Stomach (tissue), 8 donors: ENCODE measurements at regions not wholly inside any gene's neighbourhood (a gene's known extent, or its start where the extent isn't known, plus 50 kb on each side); places are given as distances from the start of the nearest gene placed in this dataset.

Experiments used
- DNase-seq, 2 donors: peaks; one replicate each; pipeline versions ENCODE4 v3.0.0 to v3.0.0-alpha.2; 2013 to 2019
- H3K27ac ChIP-seq, 5 donors: fragments of 200-600 bp in 4 of 5; sonication (generic) in 4 of 5; one replicate each; pipeline ENCODE4 v1.5.1; 2013 to 2019; ENCODE audit warnings: mild to moderate bottlenecking in 1 of 5, moderate library complexity in 1 of 5
- H3K27me3 ChIP-seq, 3 donors: fragments of 200-600 bp; sonication (generic); one replicate each; pipeline ENCODE4 v1.5.1; 2017 to 2019; ENCODE audit warnings: mixed run types in 1 of 3
- H3K36me3 ChIP-seq, 4 donors: fragments of 200-600 bp; sonication (generic); 1 replicate in 3 of 4; 2 replicates in 1 of 4; pipeline ENCODE4 v1.5.1; 2016 to 2019
- H3K4me1 ChIP-seq, 4 donors: fragments of 200-600 bp; sonication (generic); one replicate each; pipeline ENCODE4 v1.5.1; 2016 to 2019
- H3K4me3 ChIP-seq, 4 donors: fragments of 200-600 bp; sonication (generic) in 3 of 4; one replicate each; pipeline ENCODE4 v1.5.1; 2016 to 2019; ENCODE audit warnings: mild to moderate bottlenecking in 1 of 4
- H3K9me3 ChIP-seq, 4 donors: fragments of 200-600 bp; sonication (generic); one replicate each; pipeline ENCODE4 v1.5.1; 2016 to 2019
- EP300 ChIP-seq: sonication (generic); formaldehyde crosslinking; IDR thresholded peaks from one replicate; pipeline ENCODE4 v1.6.1; 2017; ENCODE audit warnings: antibody characterized with exemption
- POLR2A ChIP-seq, 4 donors: fragments of 450-650 bp; IDR thresholded peaks; one replicate each; pipeline ENCODE4 v1.6.1; 2016; ENCODE audit warnings: antibody characterized with exemption in 4 of 4, control low read depth in 2 of 4, mild to moderate bottlenecking in 1 of 4, moderate library complexity in 1 of 4
- POLR2AphosphoS5 ChIP-seq, 3 donors: sonication (generic); formaldehyde crosslinking; IDR thresholded peaks; one replicate each; pipeline ENCODE4 v1.6.1; 2016; ENCODE audit warnings: antibody characterized with exemption in 3 of 3
- WGBS, 5 donors: extraction: QIAGEN DNeasy Blood & Tissue Kit in 3 of 5; methylation state at CpG; one replicate each; pipeline versions ENCODE4 v1.1.5 to v1.1.7; 2013 to 2018; 5-methylcytosine and 5-hydroxymethylcytosine counted together
- intact Hi-C: fragments of 100-400 bp; cut with DNase I; formaldehyde crosslinking; loops from one replicate; pipeline ENCODE4 v1.15.1; 2023; ENCODE audit warnings: low total_unique reads
- TF ChIP-seq, protein P1 (sequence below), 7 experiments: fragments of 450-650 bp in 4 of 7; fragments of 200-600 bp in 3 of 7; sonication (generic) in 3 of 7; IDR thresholded peaks; one replicate each; pipeline ENCODE4 v1.5.1; 2016 to 2019; ENCODE audit warnings: antibody characterized with exemption in 7 of 7, control low read depth in 2 of 7, mild to moderate bottlenecking in 1 of 7
- donor health status: healthy with polysubstance abuse.
- donor health status: Bipolar disorder and iron deficiency.
- donor health status: healthy.

DNA sequence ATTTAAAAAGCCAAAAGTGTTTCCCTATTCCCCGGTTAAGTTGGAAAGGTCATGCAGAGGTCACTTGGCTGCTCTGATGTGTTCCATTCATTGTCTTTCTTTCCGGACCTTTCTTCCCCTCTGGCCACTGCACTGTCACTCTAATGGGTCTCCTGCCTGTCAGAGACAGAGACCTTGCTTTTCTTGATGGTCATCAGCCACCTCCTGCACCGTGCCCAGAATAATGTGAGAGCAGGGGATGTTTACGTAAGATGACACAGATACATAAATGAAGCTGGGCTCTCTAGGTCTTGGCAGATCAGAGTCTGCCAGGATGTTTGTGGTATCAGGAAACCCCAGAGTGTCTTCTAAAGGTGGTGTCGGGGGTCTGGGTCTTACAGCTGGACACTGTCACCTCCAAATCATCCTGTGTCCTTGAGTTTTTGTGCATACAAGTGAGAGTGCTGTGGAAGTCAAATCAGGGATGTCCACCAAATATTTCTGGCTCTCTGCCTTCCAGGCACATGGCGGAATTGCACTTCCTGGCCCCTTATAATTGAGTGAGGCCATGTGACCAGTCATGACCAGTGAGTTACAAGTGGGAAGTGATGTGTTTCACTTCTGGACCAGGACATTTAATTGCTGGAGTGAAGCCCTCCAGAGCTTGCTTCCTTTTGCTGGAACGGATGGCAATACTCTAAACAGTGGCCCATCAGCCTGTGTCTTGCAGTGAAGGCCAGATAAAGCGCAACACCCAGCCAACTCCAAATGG lies 130.6 kb upstream of the ATP6AP2 start:
- Histone ChIP-seq H3K36me3 (no peaks in the 10 kb centered on the region), H3K9me3 (no peaks in the 10 kb centered on the region), H3K27ac (no peak overlapping the region), H3K4me3 (no peak overlapping the region), H3K4me1 (peaks cover 0 to 4% (median 0%) of the 10 kb centered on the region in 4 donors), H3K27me3 (no peaks in the 10 kb centered on the region)
- intact Hi-C loops, result no loop called here
- no peak for DNase-seq
- WGBS, 5 donors, result 57 to 69% (median 62%) methylated on average over 7 to 8 of the region's 8 CpGs
- TF ChIP-seq POLR2AphosphoS5 (IDR thresholded peaks at IDR 0.05) (no peak), POLR2A (IDR thresholded peaks at IDR 0.05) (no peak), EP300 (no peak)
- TF ChIP-seq, protein P1, sequence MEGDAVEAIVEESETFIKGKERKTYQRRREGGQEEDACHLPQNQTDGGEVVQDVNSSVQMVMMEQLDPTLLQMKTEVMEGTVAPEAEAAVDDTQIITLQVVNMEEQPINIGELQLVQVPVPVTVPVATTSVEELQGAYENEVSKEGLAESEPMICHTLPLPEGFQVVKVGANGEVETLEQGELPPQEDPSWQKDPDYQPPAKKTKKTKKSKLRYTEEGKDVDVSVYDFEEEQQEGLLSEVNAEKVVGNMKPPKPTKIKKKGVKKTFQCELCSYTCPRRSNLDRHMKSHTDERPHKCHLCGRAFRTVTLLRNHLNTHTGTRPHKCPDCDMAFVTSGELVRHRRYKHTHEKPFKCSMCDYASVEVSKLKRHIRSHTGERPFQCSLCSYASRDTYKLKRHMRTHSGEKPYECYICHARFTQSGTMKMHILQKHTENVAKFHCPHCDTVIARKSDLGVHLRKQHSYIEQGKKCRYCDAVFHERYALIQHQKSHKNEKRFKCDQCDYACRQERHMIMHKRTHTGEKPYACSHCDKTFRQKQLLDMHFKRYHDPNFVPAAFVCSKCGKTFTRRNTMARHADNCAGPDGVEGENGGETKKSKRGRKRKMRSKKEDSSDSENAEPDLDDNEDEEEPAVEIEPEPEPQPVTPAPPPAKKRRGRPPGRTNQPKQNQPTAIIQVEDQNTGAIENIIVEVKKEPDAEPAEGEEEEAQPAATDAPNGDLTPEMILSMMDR (IDR thresholded peaks at IDR 0.05), result no peak

DNA sequence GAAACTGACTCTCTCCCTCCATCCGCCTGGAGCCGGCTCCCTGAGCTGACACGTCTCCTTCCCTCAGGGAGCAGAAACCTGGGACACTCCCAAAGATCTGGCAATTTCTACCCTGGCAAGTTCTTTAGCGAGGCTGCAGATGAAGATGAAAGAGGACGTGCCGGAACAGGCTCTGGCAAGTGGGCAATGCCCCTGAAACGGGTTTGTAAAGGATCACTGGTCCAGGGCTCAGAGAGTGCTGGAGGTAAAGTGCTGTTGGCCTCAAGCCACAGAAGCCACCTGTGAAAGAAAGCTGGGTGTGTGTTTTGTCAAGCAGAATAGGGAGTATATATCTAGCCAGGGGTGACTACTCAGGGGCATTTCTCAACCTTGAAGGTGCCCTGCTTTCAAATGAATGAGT lies 131.4 kb upstream of the ATP6AP2 start:
- DNase-seq, result peak in 1 of 2 donors; percentile 10
- no peaks in the 10 kb centered on the region for H3K9me3 ChIP-seq
- no peak overlapping the region for H3K27ac ChIP-seq
- H3K4me3 ChIP-seq, result no peak overlapping the region
- no peak for TF ChIP-seq POLR2A (IDR thresholded peaks at IDR 0.05)
- no peak for TF ChIP-seq EP300
- TF ChIP-seq POLR2AphosphoS5 (IDR thresholded peaks at IDR 0.05), result no peak
- TF ChIP-seq, protein P1 (IDR thresholded peaks at IDR 0.05), result no peak
- no peaks in the 10 kb centered on the region for H3K36me3 ChIP-seq
- 59 to 76% (median 73%) methylated on average over 4 to 7 of the region's 7 CpGs for WGBS, 5 donors
- peaks cover 0 to 4% (median 0%) of the 10 kb centered on the region in 4 donors for H3K4me1 ChIP-seq
- H3K27me3 ChIP-seq, result no peaks in the 10 kb centered on the region
- intact Hi-C loops, result no loop called here

DNA sequence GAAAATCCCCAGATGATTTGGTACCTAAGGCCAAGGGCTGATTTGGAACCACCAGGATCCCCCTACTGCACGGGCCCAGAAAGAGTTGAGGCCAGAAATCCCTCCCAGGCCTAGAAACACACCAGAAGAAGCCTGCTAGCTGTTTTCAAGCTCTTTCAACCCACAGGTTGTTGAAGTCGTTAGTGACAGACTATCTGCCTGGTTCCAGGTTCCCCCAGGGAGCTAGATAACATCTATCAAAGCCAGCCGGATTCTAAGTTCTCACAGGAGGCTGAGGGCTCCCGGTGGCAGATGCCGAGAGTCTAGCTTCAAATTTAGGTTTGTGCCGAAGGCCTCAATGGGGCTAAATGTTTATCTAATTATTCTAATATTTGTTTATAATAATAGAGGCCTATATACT lies 132.0 kb upstream of the ATP6AP2 start:
- 77 to 92% (median 84%) methylated on average over 5 to 6 of the region's 6 CpGs for WGBS, 5 donors
- peaks cover 0 to 4% (median 0%) of the 10 kb centered on the region in 4 donors for H3K4me1 ChIP-seq
- H3K9me3 ChIP-seq, result no peaks in the 10 kb centered on the region
- no peaks in the 10 kb centered on the region for H3K36me3 ChIP-seq
- DNase-seq, result no peak
- no peak overlapping the region for H3K4me3 ChIP-seq
- intact Hi-C loops, result no loop called here
- H3K27ac ChIP-seq, result no peak overlapping the region
- no peaks in the 10 kb centered on the region for H3K27me3 ChIP-seq
- TF ChIP-seq POLR2AphosphoS5 (IDR thresholded peaks at IDR 0.05), result no peak
- TF ChIP-seq POLR2A (IDR thresholded peaks at IDR 0.05), result no peak
- TF ChIP-seq EP300, result no peak
- TF ChIP-seq, protein P1 (IDR thresholded peaks at IDR 0.05), result no peak

DNA sequence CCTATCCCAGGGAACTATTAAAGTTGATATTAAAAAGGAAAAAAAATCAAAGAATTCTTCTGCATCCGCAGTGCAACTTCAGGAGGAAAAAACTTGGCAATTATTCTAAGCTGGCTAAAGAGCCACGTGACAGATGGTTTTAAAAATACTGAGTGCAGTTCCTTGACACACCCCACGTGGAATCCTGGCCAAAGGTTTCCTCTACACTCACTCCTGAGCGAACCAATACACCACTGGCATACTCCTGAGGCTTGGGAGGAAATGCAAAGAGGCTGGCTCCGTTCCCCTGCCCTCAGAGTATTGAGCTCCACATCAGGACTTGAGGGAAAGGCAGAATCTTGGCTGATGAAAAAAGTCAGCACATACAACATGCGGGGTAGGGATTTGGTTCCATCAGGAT lies 133.8 kb upstream of the ATP6AP2 start:
- peak; percentile 40 to 62 for DNase-seq
- no peaks in the 10 kb centered on the region for H3K9me3 ChIP-seq
- WGBS, 5 donors, result 27 to 48% (median 33%) methylated on average over 6 of the region's 6 CpGs
- H3K4me3 ChIP-seq, result no peak overlapping the region
- H3K36me3 ChIP-seq, result no peaks in the 10 kb centered on the region
- H3K27ac ChIP-seq, result no peak overlapping the region
- intact Hi-C loops, result no loop called here
- no peaks in the 10 kb centered on the region for H3K27me3 ChIP-seq
- H3K4me1 ChIP-seq, result peaks cover 0 to 4% (median 0%) of the 10 kb centered on the region in 4 donors
- no peak for TF ChIP-seq POLR2A (IDR thresholded peaks at IDR 0.05)
- TF ChIP-seq EP300, result no peak
- no peak for TF ChIP-seq POLR2AphosphoS5 (IDR thresholded peaks at IDR 0.05)
- TF ChIP-seq, protein P1 (IDR thresholded peaks at IDR 0.05), result no peak
